ENCODE measurements at regions not wholly inside any gene's neighbourhood (a gene's known extent, or its start where the extent isn't known, plus 50 kb on each side); places are given as distances from the start of the nearest gene placed in this dataset.

GRCh38 chrX:139429913-139430312 is 100.6 kb upstream of the F9 start:
- Histone ChIP-seq H3K9ac (ENCODE audit: insufficient read depth, low read depth, low read length) (no peak overlapping the region), H3K27ac (ENCODE audit: extremely low read length, insufficient read depth, low read length) (no peak overlapping the region), H3K4me1 (ENCODE audit: insufficient read depth, low read length) (no peaks in the 10 kb centered on the region), H4K20me1 (ENCODE audit: insufficient read depth, low read length) (no peaks in the 10 kb centered on the region), H3K27me3 (ENCODE audit: control insufficient read depth in 1 of 2, insufficient read depth in 2 of 2, low read length in 2 of 2) (no peaks in the 10 kb centered on the region), H3K4me3 (replicated peaks in 1 of 3; ENCODE audit: insufficient read depth in 1 of 3, low read depth in 2 of 3, low read length in 3 of 3) (no peak overlapping the region), H3K79me2 (ENCODE audit: insufficient read depth, low read length) (no peaks in the 10 kb centered on the region), H3K36me3 (replicated peaks in 1 of 2; ENCODE audit: control insufficient read depth in 1 of 2, insufficient read depth in 2 of 2, low read length in 2 of 2) (no peaks in the 10 kb centered on the region), H2AFZ (ENCODE audit: low read length) (no peak overlapping the region), H3K4me2 (ENCODE audit: low read depth, low read length) (no peak overlapping the region), H3K9me3 (ENCODE audit: low read length) (no peaks in the 10 kb centered on the region)
- ATAC-seq, result no peak
- ChIA-PET POLR2A (no interaction called here), CTCF (ENCODE audit: low intra/inter-chr PET ratio, low total read pairs) (no interaction called here)
- 0% methylated on average over 2 of the region's 2 CpGs for WGBS (ENCODE audit: low lambda C conversion rate)
- in situ Hi-C loops (cut with HindIII; ENCODE audit: extremely low pct_ligation_motif_present, low pct_unique_long_range_greater_than_20kb), result no loop called here
- no peak for FAIRE-seq
- no TSS peak for BruUV-seq (replicated peaks)
- intact Hi-C loops (cut with micrococcal nuclease; ENCODE audit: unreplicated experiment), result no loop called here
- no peak for TF ChIP-seq FIP1L1 (IDR thresholded peaks at IDR 0.05; ENCODE audit: borderline replicate concordance, insufficient read depth, low read depth, low read length)
- no peak for TF ChIP-seq ZNF3 (CRISPR knock-in tag; IDR thresholded peaks at IDR 0.05)
- TF ChIP-seq BRF2 (CRISPR knock-in tag; IDR thresholded peaks at IDR 0.05), result no peak
- TF ChIP-seq ATF4 (CRISPR knock-in tag; IDR thresholded peaks at IDR 0.05), result no peak
- no peak for TF ChIP-seq TRIM22 (IDR thresholded peaks at IDR 0.05)
- TF ChIP-seq ZNF776 (CRISPR knock-in tag; IDR thresholded peaks at IDR 0.05), result no peak
- no peak for TF ChIP-seq TCF7 (IDR thresholded peaks at IDR 0.05; ENCODE audit: low read depth)
- no peak for TF ChIP-seq ZNF7 (CRISPR knock-in tag; IDR thresholded peaks at IDR 0.05)
- TF ChIP-seq GFI1 (CRISPR knock-in tag; IDR thresholded peaks at IDR 0.05; ENCODE audit: borderline replicate concordance), result no peak
- no peak for TF ChIP-seq ZFP36 (IDR thresholded peaks at IDR 0.05; ENCODE audit: borderline replicate concordance, low read depth, low read length, partially characterized antibody)
- TF ChIP-seq TAF1 (CRISPR knock-in tag; IDR thresholded peaks at IDR 0.05), result no peak
- no peak for DNase-seq (ENCODE audit: low spot score)

Measured in HepG2 (cell line).